Breast epithelium (tissue), 3 donors: ENCODE measurements at regions not wholly inside any gene's neighbourhood (a gene's known extent, or its start where the extent isn't known, plus 50 kb on each side); places are given as distances from the start of the nearest gene placed in this dataset.

ENCODE experiments used
- POLR2A ChIP-seq: fragments of 450-650 bp; IDR thresholded peaks from one replicate; pipeline ENCODE4 v1.6.1; 2016; ENCODE audit warnings: antibody characterized with exemption, mild to moderate bottlenecking, moderate library complexity
- POLR2AphosphoS5 ChIP-seq, 3 donors: sonication (generic); formaldehyde crosslinking; IDR thresholded peaks; one replicate each; pipeline ENCODE4 v1.6.1; 2017; ENCODE audit warnings: antibody characterized with exemption in 3 of 3
- TF ChIP-seq, protein P1 (sequence below), 3 donors: fragments of 450-650 bp; IDR thresholded peaks; one replicate each; pipeline ENCODE4 v1.5.1; 2016 to 2017; ENCODE audit warnings: antibody characterized with exemption in 3 of 3, mild to moderate bottlenecking in 3 of 3, moderate library complexity in 3 of 3

DNA sequence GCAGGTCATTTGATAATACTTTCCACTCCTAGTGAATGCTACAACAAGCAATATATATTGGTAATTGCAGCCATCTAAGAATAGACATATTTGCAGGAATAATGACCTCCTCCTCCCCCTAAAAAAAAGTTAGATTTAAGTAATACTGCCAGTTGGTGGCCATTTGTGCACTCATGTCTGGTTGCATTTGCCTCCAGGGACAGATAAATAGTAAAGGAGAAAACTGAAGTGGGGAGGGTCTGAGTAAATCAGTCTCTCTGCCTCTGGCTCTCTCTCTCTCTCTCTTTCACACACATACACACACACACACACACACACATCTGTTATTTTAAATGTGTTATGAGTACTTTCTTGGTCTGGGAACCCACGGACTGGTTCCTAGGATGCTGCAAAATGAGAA, 125.5 kb upstream of the UQCRFS1 start:
- TF ChIP-seq POLR2A, result no peak
- TF ChIP-seq, protein P1, sequence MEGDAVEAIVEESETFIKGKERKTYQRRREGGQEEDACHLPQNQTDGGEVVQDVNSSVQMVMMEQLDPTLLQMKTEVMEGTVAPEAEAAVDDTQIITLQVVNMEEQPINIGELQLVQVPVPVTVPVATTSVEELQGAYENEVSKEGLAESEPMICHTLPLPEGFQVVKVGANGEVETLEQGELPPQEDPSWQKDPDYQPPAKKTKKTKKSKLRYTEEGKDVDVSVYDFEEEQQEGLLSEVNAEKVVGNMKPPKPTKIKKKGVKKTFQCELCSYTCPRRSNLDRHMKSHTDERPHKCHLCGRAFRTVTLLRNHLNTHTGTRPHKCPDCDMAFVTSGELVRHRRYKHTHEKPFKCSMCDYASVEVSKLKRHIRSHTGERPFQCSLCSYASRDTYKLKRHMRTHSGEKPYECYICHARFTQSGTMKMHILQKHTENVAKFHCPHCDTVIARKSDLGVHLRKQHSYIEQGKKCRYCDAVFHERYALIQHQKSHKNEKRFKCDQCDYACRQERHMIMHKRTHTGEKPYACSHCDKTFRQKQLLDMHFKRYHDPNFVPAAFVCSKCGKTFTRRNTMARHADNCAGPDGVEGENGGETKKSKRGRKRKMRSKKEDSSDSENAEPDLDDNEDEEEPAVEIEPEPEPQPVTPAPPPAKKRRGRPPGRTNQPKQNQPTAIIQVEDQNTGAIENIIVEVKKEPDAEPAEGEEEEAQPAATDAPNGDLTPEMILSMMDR (IDR thresholded peaks at IDR 0.05), result no peak
- TF ChIP-seq POLR2AphosphoS5 (IDR thresholded peaks at IDR 0.05), result no peak
